ENCODE measurements at regions not wholly inside any gene's neighbourhood (a gene's known extent, or its start where the extent isn't known, plus 50 kb on each side); places are given as distances from the start of the nearest gene placed in this dataset.
"Not testable (repeated sequence)": the region's sequence is repeated elsewhere in the genome, so short reads cannot be mapped to it uniquely, and the experiment has no call there.

GRCh38 chr2:111377386-111377959, 256.8 kb downstream of the BCL2L11 start:
- in situ Hi-C loops (cut with MboI; ENCODE audit: low pct_unique_long_range_greater_than_20kb, low sequenced_read_pairs); DNase-seq: not testable (repeated sequence)

- in situ Hi-C loops (cut with MboI; ENCODE audit: low pct_unique_long_range_greater_than_20kb, low sequenced_read_pairs); DNase-seq: not testable (repeated sequence)
These were observed 257.6 kb downstream of the BCL2L11 start for GRCh38 chr2:111378348-111378747.

GRCh38 chr2:111380733-111381439, 260.2 kb downstream of the BCL2L11 start:
- in situ Hi-C loops (cut with MboI; ENCODE audit: low pct_unique_long_range_greater_than_20kb, low sequenced_read_pairs); DNase-seq: not testable (repeated sequence)

GRCh38 chr2:111381530-111382306, 261.0 kb downstream of the BCL2L11 start:
- in situ Hi-C loops (cut with MboI; ENCODE audit: low pct_unique_long_range_greater_than_20kb, low sequenced_read_pairs) = not testable (repeated sequence)
- peak; percentile 50 for DNase-seq

- in situ Hi-C loops (cut with MboI; ENCODE audit: low pct_unique_long_range_greater_than_20kb, low sequenced_read_pairs); DNase-seq: not testable (repeated sequence)
These were observed 261.8 kb downstream of the BCL2L11 start for GRCh38 chr2:111382507-111382906.

GRCh38 chr2:111383311-111383710, 262.6 kb downstream of the BCL2L11 start:
- DNase-seq; in situ Hi-C loops (cut with MboI; ENCODE audit: low pct_unique_long_range_greater_than_20kb, low sequenced_read_pairs): not testable (repeated sequence)

- in situ Hi-C loops (cut with MboI; ENCODE audit: low pct_unique_long_range_greater_than_20kb, low sequenced_read_pairs); DNase-seq: not testable (repeated sequence)
These were observed 264.7 kb downstream of the BCL2L11 start for GRCh38 chr2:111385226-111385957.

GRCh38 chr2:111390605-111391004, 269.9 kb downstream of the BCL2L11 start:
- DNase-seq; in situ Hi-C loops (cut with MboI; ENCODE audit: low pct_unique_long_range_greater_than_20kb, low sequenced_read_pairs): not testable (repeated sequence)

- DNase-seq; in situ Hi-C loops (cut with MboI; ENCODE audit: low pct_unique_long_range_greater_than_20kb, low sequenced_read_pairs): not testable (repeated sequence)
These were observed 274.8 kb downstream of the BCL2L11 start for GRCh38 chr2:111395350-111396128.

GRCh38 chr2:111400598-111401253, 280.0 kb downstream of the BCL2L11 start:
- DNase-seq; in situ Hi-C loops (cut with MboI; ENCODE audit: low pct_unique_long_range_greater_than_20kb, low sequenced_read_pairs): not testable (repeated sequence)

GRCh38 chr2:111401270-111402140, 280.8 kb downstream of the BCL2L11 start:
- DNase-seq; in situ Hi-C loops (cut with MboI; ENCODE audit: low pct_unique_long_range_greater_than_20kb, low sequenced_read_pairs): not testable (repeated sequence)

GRCh38 chr2:111402450-111402849, 281.7 kb downstream of the BCL2L11 start:
- DNase-seq; in situ Hi-C loops (cut with MboI; ENCODE audit: low pct_unique_long_range_greater_than_20kb, low sequenced_read_pairs): not testable (repeated sequence)

- in situ Hi-C loops (cut with MboI; ENCODE audit: low pct_unique_long_range_greater_than_20kb, low sequenced_read_pairs); DNase-seq: not testable (repeated sequence)
These were observed 282.6 kb downstream of the BCL2L11 start for GRCh38 chr2:111403287-111403686.

- in situ Hi-C loops (cut with MboI; ENCODE audit: low pct_unique_long_range_greater_than_20kb, low sequenced_read_pairs) = not testable (repeated sequence)
These were observed 285.9 kb downstream of the BCL2L11 start for GRCh38 chr2:111406616-111407015.

GRCh38 chr2:111407632-111408194, 287.0 kb downstream of the BCL2L11 start:
- peak; percentile 45 for DNase-seq
- in situ Hi-C loops (cut with MboI; ENCODE audit: low pct_unique_long_range_greater_than_20kb, low sequenced_read_pairs) = not testable (repeated sequence)

More at GRCh38 chr2:111406616-111407015, 285.9 kb downstream of the BCL2L11 start:
- not testable (repeated sequence) for DNase-seq

- DNase-seq; in situ Hi-C loops (cut with MboI; ENCODE audit: low pct_unique_long_range_greater_than_20kb, low sequenced_read_pairs): not testable (repeated sequence)
These were observed 290.2 kb downstream of the BCL2L11 start for GRCh38 chr2:111410868-111411406.
